HCT116 (cell line): ENCODE measurements at regions not wholly inside any gene's neighbourhood (a gene's known extent, or its start where the extent isn't known, plus 50 kb on each side); places are given as distances from the start of the nearest gene placed in this dataset.

ENCODE experiments used
- ATAC-seq: fragments of 200-7000 bp; cut with Tn5 transposase; 2 replicates; pipeline ENCODE4 v1.9.1; 2020; ENCODE audit warnings: mild to moderate bottlenecking, moderate library complexity
- BruUV-seq: library from RNA; stranded (reverse); fragments of 400-500 nt; replicated peaks from 2 replicates; lab custom pipeline; 2021; lab: Mats Ljungman, UMichigan
- CTCF ChIA-PET: fragments of 300-600 bp; sonication (Branson Sonifier 250); formaldehyde crosslinking; loops from one replicate; lab custom pipeline; 2021; ENCODE audit warnings: antibody characterized with exemption; lab: Charles Lee
- POLR2A ChIA-PET: fragments of 300-600, 350-600 bp; sonication (Branson Sonifier 250); formaldehyde crosslinking; loops from one replicate; lab custom pipeline; 2021; ENCODE audit warnings: antibody characterized with exemption; lab: Charles Lee
- RAD21 ChIA-PET, 2 experiments: fragments of 300-600 bp; sonication (Branson Sonifier 250); formaldehyde crosslinking; loops; one replicate each; lab custom pipeline; 2023; ENCODE audit warnings: low total read pairs in 2 of 2; ENCODE audit not compliant: uncharacterized antibody in 2 of 2, unreplicated experiment in 2 of 2, low non-redundant PET in 1 of 2; lab: Charles Lee
- DNase-seq: peaks from one replicate; pipeline ENCODE4 v3.0.0-alpha.2; 2010; ENCODE audit warnings: low read depth, low spot score
- H2AFZ ChIP-seq: fragments of 200-600 bp; shearing (Covaris generic), sonication (generic); 2 replicates; pipeline ENCODE4 v1.6.1; 2017; ENCODE audit warnings: low read depth, mixed run types, mixed read lengths, antibody characterized with exemption, low read length; ENCODE audit not compliant: poor library complexity, severe bottlenecking
- H3K27ac ChIP-seq: 2 replicates; pipeline ENCODE4 v1.5.1; 2012; ENCODE audit warnings: low read depth, low read length
- H3K27me3 ChIP-seq: fragments of 200-600 bp; sonication (generic); 2 replicates; pipeline ENCODE4 v1.6.1; 2016; ENCODE audit warnings: mixed run types, low read length, mixed read lengths; ENCODE audit not compliant: insufficient read depth
- H3K36me3 ChIP-seq, 2 experiments: fragments of 200-500 bp in 1 of 2; fragments of 200-600 bp in 1 of 2; sonication (Bioruptor generic) in 1 of 2; sonication (generic) in 1 of 2; 2 replicates each; pipeline versions ENCODE4 v1.5.1 to v1.6.1; 2014 to 2016; ENCODE audit warnings: low read length in 2 of 2, inconsistent platforms in 1 of 2, mixed read lengths in 1 of 2, mixed run types in 1 of 2; ENCODE audit not compliant: insufficient read depth in 2 of 2, control insufficient read depth in 1 of 2
- H3K4me1 ChIP-seq, 2 experiments: fragments of 200-600 bp in 1 of 2; sonication (generic) in 1 of 2; 2 replicates each; pipeline versions ENCODE4 v1.5.1 to v1.6.1; 2012 to 2017; ENCODE audit warnings: low read length in 2 of 2, inconsistent platforms in 1 of 2, mild to moderate bottlenecking in 1 of 2, mixed read lengths in 1 of 2, mixed run types in 1 of 2, moderate library complexity in 1 of 2; ENCODE audit not compliant: insufficient read depth in 2 of 2, control insufficient read depth in 1 of 2
- H3K4me2 ChIP-seq: fragments of 200-600 bp; sonication (generic); 2 replicates; pipeline ENCODE4 v1.6.1; 2017; ENCODE audit warnings: mixed run types, low read length, mixed read lengths
- H3K4me3 ChIP-seq, 2 experiments: fragments of 200-600 bp in 1 of 2; sonication (generic) in 1 of 2; replicated peaks in 1 of 2; 2 replicates each; pipeline ENCODE4 v1.5.1; 2011 to 2016; ENCODE audit warnings: low read length in 2 of 2, control low read depth in 1 of 2, low read depth in 1 of 2, mild to moderate bottlenecking in 1 of 2, mixed read lengths in 1 of 2, mixed run types in 1 of 2
- H3K79me2 ChIP-seq: fragments of 200-600 bp; sonication (generic); 2 replicates; pipeline ENCODE4 v1.6.1; 2017; ENCODE audit warnings: mild to moderate bottlenecking, mixed run types, low read length, moderate library complexity, mixed read lengths; ENCODE audit not compliant: insufficient read depth
- H3K9ac ChIP-seq: fragments of 200-600 bp; sonication (generic); 2 replicates; pipeline ENCODE4 v1.6.1; 2016; ENCODE audit warnings: low read length, mixed read lengths
- H3K9me2 ChIP-seq: fragments of 200-600 bp; sonication (generic), shearing (Covaris generic); 2 replicates; pipeline ENCODE4 v1.6.1; 2017; ENCODE audit warnings: mixed run types, mild to moderate bottlenecking, moderate library complexity; ENCODE audit not compliant: insufficient read depth
- H3K9me3 ChIP-seq, 2 experiments: fragments of 200-500 bp in 1 of 2; fragments of 200-600 bp in 1 of 2; sonication (Bioruptor generic) in 1 of 2; sonication (generic) in 1 of 2; 2 replicates each; pipeline ENCODE4 v1.6.1; 2014 to 2017; ENCODE audit warnings: low read length in 2 of 2, mixed read lengths in 2 of 2, inconsistent platforms in 1 of 2, low read depth in 1 of 2, mild to moderate bottlenecking in 1 of 2, mixed run types in 1 of 2, moderate library complexity in 1 of 2; ENCODE audit not compliant: control insufficient read depth in 1 of 2, insufficient read depth in 1 of 2
- H4K20me1 ChIP-seq: fragments of 200-600 bp; sonication (generic), shearing (Covaris generic); 2 replicates; pipeline ENCODE4 v1.6.1; 2017; ENCODE audit warnings: mixed run types, mild to moderate bottlenecking, moderate library complexity; ENCODE audit not compliant: insufficient read depth
- CEBPB ChIP-seq: IDR thresholded peaks from 2 replicates; pipeline ENCODE4 v1.6.1; 2012; ENCODE audit warnings: low read depth
- EGR1 ChIP-seq: IDR thresholded peaks from 2 replicates; pipeline ENCODE4 v1.6.1; 2012; ENCODE audit warnings: low read depth
- ELF1 ChIP-seq: IDR thresholded peaks from 2 replicates; pipeline ENCODE4 v1.6.1; 2012; ENCODE audit warnings: low read depth, borderline replicate concordance
- EZH2phosphoT487 ChIP-seq: fragments of 200-600 bp; IDR thresholded peaks from 2 replicates; pipeline ENCODE4 v1.6.1; 2018; ENCODE audit warnings: antibody characterized with exemption, borderline replicate concordance
- JUND ChIP-seq: IDR thresholded peaks from 2 replicates; pipeline ENCODE4 v1.6.1; 2012
- POLR2AphosphoS5 ChIP-seq: IDR thresholded peaks from 2 replicates; pipeline ENCODE4 v1.6.1; 2011; ENCODE audit warnings: mild to moderate bottlenecking, low read depth, low read length, moderate library complexity
- RAD21 ChIP-seq: IDR thresholded peaks from 2 replicates; pipeline ENCODE4 v1.6.1; 2012; ENCODE audit warnings: low read depth, mild to moderate bottlenecking
- SIN3A ChIP-seq: IDR thresholded peaks from 2 replicates; pipeline ENCODE4 v1.6.1; 2012; ENCODE audit warnings: low read depth
- SRF ChIP-seq: IDR thresholded peaks from 2 replicates; pipeline ENCODE4 v1.6.1; 2012; ENCODE audit warnings: low read depth
- TCF7L2 ChIP-seq: IDR thresholded peaks from 2 replicates; pipeline ENCODE4 v1.7.0; 2011; ENCODE audit warnings: borderline replicate concordance, inconsistent platforms; ENCODE audit not compliant: insufficient read depth, insufficient read length; ENCODE audit errors: extremely low read depth
- YY1 ChIP-seq: IDR thresholded peaks from 2 replicates; pipeline ENCODE4 v1.6.1; 2011; ENCODE audit warnings: low read length, low read depth, moderate library complexity, mild to moderate bottlenecking; ENCODE audit not compliant: insufficient replicate concordance; ENCODE audit errors: extremely low read depth
- ZNF274 ChIP-seq: fragments of 200-500 bp; sonication (Bioruptor generic); IDR thresholded peaks from 2 replicates; pipeline ENCODE4 v1.6.1; 2014; ENCODE audit warnings: mild to moderate bottlenecking, low read depth, low read length, inconsistent platforms
- intact Hi-C: fragments of 100-400 bp; cut with micrococcal nuclease; formaldehyde crosslinking; loops from 2 replicates; pipeline ENCODE4 v1.10.0; 2022
- TF ChIP-seq, protein P1 (sequence below): IDR thresholded peaks from 2 replicates; pipeline ENCODE4 v1.6.1; 2012

DNA sequence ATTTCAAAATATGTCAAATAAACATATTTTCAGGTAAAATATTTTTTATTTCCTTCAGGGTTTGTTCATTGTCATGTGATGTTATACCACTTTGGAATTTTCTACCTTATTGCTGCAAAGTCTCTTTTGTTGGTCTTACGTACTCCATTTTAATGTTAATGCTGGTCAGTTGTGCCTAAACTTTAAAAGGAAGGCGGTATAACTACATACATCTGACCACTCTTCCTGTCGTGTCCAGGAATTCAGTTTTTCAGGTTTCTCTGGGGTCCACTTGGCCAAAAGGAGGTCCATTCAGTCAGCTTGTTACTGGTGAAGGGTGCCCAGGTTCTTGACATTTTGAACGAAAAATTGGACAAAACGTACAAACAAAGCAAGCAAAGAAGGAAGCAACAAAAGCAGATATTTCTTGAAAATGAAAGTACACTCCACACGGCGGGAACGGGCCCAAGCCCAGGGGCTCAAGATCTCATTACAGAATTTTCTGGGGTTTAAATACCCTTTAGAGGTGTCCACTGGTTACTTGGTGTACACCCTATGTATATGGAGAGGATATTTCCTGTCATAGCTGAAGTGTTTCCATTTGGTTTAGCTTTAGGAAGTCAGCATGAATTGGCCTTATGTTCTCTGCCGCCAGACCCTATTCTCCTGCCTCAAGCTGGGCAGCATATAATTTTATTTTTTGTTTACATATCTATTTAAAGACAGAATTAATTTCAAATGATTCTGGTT is 471.7 kb upstream of the CDH7 start:
- Histone ChIP-seq H3K9me3 (peaks cover 0 to 32% of the 10 kb centered on the region in 2 experiments; a peak in 2 of 4 replicates), H3K4me3 (no peak overlapping the region), H3K9me2 (no peaks in the 10 kb centered on the region), H3K27ac (no peak overlapping the region), H3K9ac (no peak overlapping the region), H3K79me2 (no peaks in the 10 kb centered on the region), H2AFZ (no peak overlapping the region), H3K36me3 (no peaks in the 10 kb centered on the region), H3K4me1 (no peaks in the 10 kb centered on the region), H3K27me3 (no peaks in the 10 kb centered on the region), H4K20me1 (no peaks in the 10 kb centered on the region), H3K4me2 (no peak overlapping the region)
- intact Hi-C loops, result no loop called here
- ChIA-PET RAD21 (no interaction called here), POLR2A (no interaction called here), CTCF (no interaction called here)
- no peak for TF ChIP-seq CEBPB
- no TSS peak for BruUV-seq
- DNase-seq (no peak), ATAC-seq (no peak)

DNA sequence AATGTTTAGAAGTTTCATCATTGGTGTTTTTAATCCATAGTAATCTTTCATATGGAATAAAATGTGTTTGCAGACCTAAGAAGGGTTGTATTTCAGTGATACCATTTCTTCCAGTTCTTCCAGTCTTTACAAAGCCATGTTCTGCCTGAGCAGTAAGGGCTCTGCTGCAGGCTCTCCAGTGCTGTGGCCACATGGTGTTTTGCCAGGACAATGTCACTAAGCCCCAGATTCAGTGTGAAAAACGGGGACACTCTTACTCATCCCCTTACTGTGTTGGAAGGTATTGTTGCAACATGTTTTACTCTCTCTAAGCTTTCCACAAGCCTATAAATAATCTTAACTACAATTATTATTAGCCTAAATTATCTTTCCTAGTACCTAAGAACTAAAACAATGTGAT is 481.4 kb upstream of the CDH7 start:
- Histone ChIP-seq H3K9me2 (no peaks in the 10 kb centered on the region), H3K9me3 (peaks cover 0 to 18% of the 10 kb centered on the region in 2 experiments; a peak in 2 of 4 replicates), H3K27me3 (no peaks in the 10 kb centered on the region), H4K20me1 (no peaks in the 10 kb centered on the region), H3K4me1 (no peaks in the 10 kb centered on the region), H3K4me2 (no peak overlapping the region), H3K79me2 (no peaks in the 10 kb centered on the region), H3K4me3 (no peak overlapping the region), H3K27ac (no peak overlapping the region), H3K36me3 (no peaks in the 10 kb centered on the region), H2AFZ (no peak overlapping the region), H3K9ac (no peak overlapping the region)
- intact Hi-C loops, result no loop called here
- no peak for TF ChIP-seq SIN3A
- TF ChIP-seq SRF, result no peak
- TF ChIP-seq TCF7L2, result no peak
- no peak for TF ChIP-seq RAD21
- no peak for TF ChIP-seq ZNF274
- TF ChIP-seq EZH2phosphoT487, result no peak
- no peak for TF ChIP-seq EGR1
- no peak for TF ChIP-seq ELF1
- TF ChIP-seq JUND, result no peak
- no peak for TF ChIP-seq POLR2AphosphoS5
- TF ChIP-seq YY1, result no peak
- TF ChIP-seq, protein P1, sequence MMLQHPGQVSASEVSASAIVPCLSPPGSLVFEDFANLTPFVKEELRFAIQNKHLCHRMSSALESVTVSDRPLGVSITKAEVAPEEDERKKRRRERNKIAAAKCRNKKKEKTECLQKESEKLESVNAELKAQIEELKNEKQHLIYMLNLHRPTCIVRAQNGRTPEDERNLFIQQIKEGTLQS, result no peak
- no peak for TF ChIP-seq CEBPB
- RAD21 ChIA-PET, result no interaction called here
- ATAC-seq (no peak), DNase-seq (no peak)
- no TSS peak for BruUV-seq
- POLR2A ChIA-PET, result no interaction called here
- CTCF ChIA-PET, result no interaction called here
